ENCODE measurements at regions not wholly inside any gene's neighbourhood (a gene's known extent, or its start where the extent isn't known, plus 50 kb on each side); places are given as distances from the start of the nearest gene placed in this dataset.

GRCh38 chr2:104537116-104537515, 316.8 kb upstream of the POU3F3 start:
- H3K9me3 Mint-ChIP-seq: peaks cover 2 to 7% (median 3%) of the 10 kb centered on the region in 3 donors
- H3K4me3 Mint-ChIP-seq: no peak overlapping the region
- H3K4me1 Mint-ChIP-seq: peaks cover 0 to 5% (median 3%) of the 10 kb centered on the region in 3 donors
- no peak overlapping the region for H3K27ac Mint-ChIP-seq
- peaks cover 2% of the 10 kb centered on the region for H3K27me3 Mint-ChIP-seq
- no peaks in the 10 kb centered on the region for H3K36me3 Mint-ChIP-seq

GRCh38 chr2:104538077-104538476, 315.8 kb upstream of the POU3F3 start:
- Mint-ChIP-seq H3K27ac (no peak overlapping the region), H3K4me3 (no peak overlapping the region), H3K36me3 (no peaks in the 10 kb centered on the region), H3K27me3 (peaks cover 2% of the 10 kb centered on the region), H3K4me1 (peaks cover 0 to 5% (median 3%) of the 10 kb centered on the region in 3 donors), H3K9me3 (peaks cover 2 to 7% (median 3%) of the 10 kb centered on the region in 3 donors)

- Mint-ChIP-seq H3K36me3 (no peaks in the 10 kb centered on the region), H3K27me3 (no peaks in the 10 kb centered on the region), H3K4me1 (peaks cover 0 to 5% (median 3%) of the 10 kb centered on the region in 3 donors), H3K27ac (no peak overlapping the region), H3K4me3 (no peak overlapping the region), H3K9me3 (peaks cover 0 to 7% (median 3%) of the 10 kb centered on the region in 3 donors)
Observed at GRCh38 chr2:104539649-104540048, 314.3 kb upstream of the POU3F3 start.

- Mint-ChIP-seq H3K4me3 (no peak overlapping the region), H3K36me3 (no peaks in the 10 kb centered on the region), H3K9me3 (peaks cover 0 to 7% (median 0%) of the 10 kb centered on the region in 3 donors), H3K27ac (no peak overlapping the region), H3K27me3 (no peaks in the 10 kb centered on the region), H3K4me1 (no peaks in the 10 kb centered on the region)
Observed at GRCh38 chr2:104545055-104545454, 308.9 kb upstream of the POU3F3 start.

- Mint-ChIP-seq H3K27ac (no peak overlapping the region), H3K4me1 (no peaks in the 10 kb centered on the region), H3K4me3 (no peak overlapping the region), H3K36me3 (no peaks in the 10 kb centered on the region), H3K27me3 (no peaks in the 10 kb centered on the region), H3K9me3 (peaks cover 0 to 8% (median 0%) of the 10 kb centered on the region in 3 donors)
Observed at GRCh38 chr2:104546537-104546936, 307.4 kb upstream of the POU3F3 start.

GRCh38 chr2:104547221-104547620, 306.7 kb upstream of the POU3F3 start:
- no peaks in the 10 kb centered on the region for H3K4me1 Mint-ChIP-seq
- H3K27ac Mint-ChIP-seq: no peak overlapping the region
- H3K4me3 Mint-ChIP-seq: no peak overlapping the region
- no peaks in the 10 kb centered on the region for H3K36me3 Mint-ChIP-seq
- no peaks in the 10 kb centered on the region for H3K27me3 Mint-ChIP-seq
- H3K9me3 Mint-ChIP-seq: peaks cover 0 to 8% (median 0%) of the 10 kb centered on the region in 3 donors

- Mint-ChIP-seq H3K27me3 (peaks cover 2% of the 10 kb centered on the region), H3K4me1 (peaks cover 0 to 1% (median 0%) of the 10 kb centered on the region in 3 donors), H3K9me3 (peaks cover 0 to 2% (median 0%) of the 10 kb centered on the region in 3 donors), H3K36me3 (no peaks in the 10 kb centered on the region), H3K27ac (no peak overlapping the region), H3K4me3 (no peak overlapping the region)
Observed at GRCh38 chr2:104561251-104561650, 292.7 kb upstream of the POU3F3 start.

GRCh38 chr2:104562537-104562936, 291.4 kb upstream of the POU3F3 start:
- H3K27ac Mint-ChIP-seq: no peak overlapping the region
- H3K4me1 Mint-ChIP-seq: peaks cover 0 to 1% (median 0%) of the 10 kb centered on the region in 3 donors
- H3K36me3 Mint-ChIP-seq: no peaks in the 10 kb centered on the region
- peaks cover 2% of the 10 kb centered on the region for H3K27me3 Mint-ChIP-seq
- H3K4me3 Mint-ChIP-seq: no peak overlapping the region
- H3K9me3 Mint-ChIP-seq: peaks cover 0 to 2% (median 0%) of the 10 kb centered on the region in 3 donors

- H3K27ac Mint-ChIP-seq: no peak overlapping the region
- peaks cover 0 to 1% (median 0%) of the 10 kb centered on the region in 3 donors for H3K4me1 Mint-ChIP-seq
- H3K4me3 Mint-ChIP-seq: no peak overlapping the region
- H3K27me3 Mint-ChIP-seq: peaks cover 2% of the 10 kb centered on the region
- no peaks in the 10 kb centered on the region for H3K9me3 Mint-ChIP-seq
- no peaks in the 10 kb centered on the region for H3K36me3 Mint-ChIP-seq
Observed at GRCh38 chr2:104563398-104563996, 290.4 kb upstream of the POU3F3 start.

- H3K27me3 Mint-ChIP-seq: no peaks in the 10 kb centered on the region
- no peak overlapping the region for H3K4me3 Mint-ChIP-seq
- no peaks in the 10 kb centered on the region for H3K36me3 Mint-ChIP-seq
- H3K9me3 Mint-ChIP-seq: peaks cover 0 to 2% (median 0%) of the 10 kb centered on the region in 3 donors
- H3K27ac Mint-ChIP-seq: no peak overlapping the region
- H3K4me1 Mint-ChIP-seq: no peaks in the 10 kb centered on the region
Observed at GRCh38 chr2:104568247-104568646, 285.7 kb upstream of the POU3F3 start.

GRCh38 chr2:104570259-104570658, 283.7 kb upstream of the POU3F3 start:
- no peaks in the 10 kb centered on the region for H3K4me1 Mint-ChIP-seq
- no peaks in the 10 kb centered on the region for H3K27me3 Mint-ChIP-seq
- no peaks in the 10 kb centered on the region for H3K36me3 Mint-ChIP-seq
- H3K27ac Mint-ChIP-seq: no peak overlapping the region
- H3K4me3 Mint-ChIP-seq: no peak overlapping the region
- H3K9me3 Mint-ChIP-seq: peaks cover 0 to 2% (median 0%) of the 10 kb centered on the region in 3 donors

GRCh38 chr2:104572834-104573233, 281.1 kb upstream of the POU3F3 start:
- Mint-ChIP-seq H3K9me3 (peaks cover 0 to 3% (median 0%) of the 10 kb centered on the region in 3 donors), H3K27ac (no peak overlapping the region), H3K4me1 (no peaks in the 10 kb centered on the region), H3K27me3 (no peaks in the 10 kb centered on the region), H3K36me3 (no peaks in the 10 kb centered on the region), H3K4me3 (no peak overlapping the region)

GRCh38 chr2:104574367-104574766, 279.5 kb upstream of the POU3F3 start:
- Mint-ChIP-seq H3K27me3 (no peaks in the 10 kb centered on the region), H3K4me3 (no peak overlapping the region), H3K36me3 (no peaks in the 10 kb centered on the region), H3K9me3 (peaks cover 0 to 3% (median 0%) of the 10 kb centered on the region in 3 donors), H3K4me1 (no peaks in the 10 kb centered on the region), H3K27ac (no peak overlapping the region)

GRCh38 chr2:104577143-104577542, 276.8 kb upstream of the POU3F3 start:
- H3K27me3 Mint-ChIP-seq: no peaks in the 10 kb centered on the region
- H3K4me1 Mint-ChIP-seq: no peaks in the 10 kb centered on the region
- peaks cover 0 to 3% (median 0%) of the 10 kb centered on the region in 3 donors for H3K9me3 Mint-ChIP-seq
- H3K4me3 Mint-ChIP-seq: no peak overlapping the region
- H3K36me3 Mint-ChIP-seq: no peaks in the 10 kb centered on the region
- no peak overlapping the region for H3K27ac Mint-ChIP-seq

- Mint-ChIP-seq H3K4me1 (no peaks in the 10 kb centered on the region), H3K4me3 (no peak overlapping the region), H3K27me3 (no peaks in the 10 kb centered on the region), H3K27ac (no peak overlapping the region), H3K36me3 (no peaks in the 10 kb centered on the region), H3K9me3 (no peaks in the 10 kb centered on the region)
Observed at GRCh38 chr2:104582471-104582870, 271.4 kb upstream of the POU3F3 start.

- Mint-ChIP-seq H3K27me3 (no peaks in the 10 kb centered on the region), H3K4me1 (no peaks in the 10 kb centered on the region), H3K4me3 (no peak overlapping the region), H3K27ac (no peak overlapping the region), H3K36me3 (no peaks in the 10 kb centered on the region), H3K9me3 (peaks cover 0 to 5% (median 0%) of the 10 kb centered on the region in 3 donors)
Observed at GRCh38 chr2:104583811-104584210, 270.1 kb upstream of the POU3F3 start.

All from IgD-negative memory B cell (primary cell).